HG03575 (cell line): ENCODE measurements at regions not wholly inside any gene's neighbourhood (a gene's known extent, or its start where the extent isn't known, plus 50 kb on each side); places are given as distances from the start of the nearest gene placed in this dataset.
"Not testable (repeated sequence)": the region's sequence is repeated elsewhere in the genome, so short reads cannot be mapped to it uniquely, and the experiment has no call there.

Experiments
- ATAC-seq: cut with Tn5 transposase; IDR thresholded peaks from one replicate; pipeline ENCODE4 v1.9.1; 2021; ENCODE audit not compliant: unreplicated experiment, insufficient number of reproducible peaks, low FRiP score; ENCODE audit errors: extremely low read depth

- ATAC-seq, result no peak
Observed at GRCh38 chr16:62882552-62883221, 846.4 kb upstream of the CDH8 start.

DNA sequence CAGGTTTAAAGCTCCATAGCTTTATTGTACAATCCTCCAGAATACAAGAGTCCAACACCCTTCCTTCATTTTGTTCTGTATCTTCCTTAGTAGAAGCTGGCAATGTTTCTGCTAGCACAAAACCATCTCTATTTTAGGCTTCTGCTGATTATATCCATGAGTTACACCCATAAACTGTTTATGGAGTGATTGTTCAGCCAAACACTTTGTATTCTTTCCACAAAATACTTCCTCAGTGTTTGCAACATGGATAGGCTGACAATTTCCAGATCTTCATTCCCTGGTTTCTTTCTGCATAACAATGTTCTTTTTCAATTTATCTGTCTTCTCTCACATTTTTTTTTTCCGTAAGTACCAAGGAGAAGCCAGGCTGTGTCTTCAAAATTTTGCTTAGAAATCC is 839.9 kb upstream of the CDH8 start:
- no peak for ATAC-seq

DNA sequence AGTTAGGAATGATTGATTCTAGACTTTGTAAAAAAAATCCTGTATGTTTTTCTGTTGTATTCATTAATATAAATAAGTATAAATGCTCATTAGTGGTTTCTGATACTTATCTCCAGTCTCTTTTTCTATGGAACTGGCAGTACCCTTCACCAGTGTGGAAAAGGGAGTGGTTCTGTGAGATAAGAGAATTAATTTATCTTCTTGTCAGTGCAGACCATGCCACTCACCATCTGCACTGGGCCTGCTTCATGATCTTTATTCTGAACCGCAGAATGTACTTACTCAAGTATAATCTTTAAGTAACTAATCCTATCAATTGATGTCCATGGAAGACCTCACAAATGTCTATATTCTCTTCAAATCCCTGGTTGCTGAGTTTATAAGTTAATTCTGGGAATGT is 836.1 kb upstream of the CDH8 start:
- no peak for ATAC-seq

DNA sequence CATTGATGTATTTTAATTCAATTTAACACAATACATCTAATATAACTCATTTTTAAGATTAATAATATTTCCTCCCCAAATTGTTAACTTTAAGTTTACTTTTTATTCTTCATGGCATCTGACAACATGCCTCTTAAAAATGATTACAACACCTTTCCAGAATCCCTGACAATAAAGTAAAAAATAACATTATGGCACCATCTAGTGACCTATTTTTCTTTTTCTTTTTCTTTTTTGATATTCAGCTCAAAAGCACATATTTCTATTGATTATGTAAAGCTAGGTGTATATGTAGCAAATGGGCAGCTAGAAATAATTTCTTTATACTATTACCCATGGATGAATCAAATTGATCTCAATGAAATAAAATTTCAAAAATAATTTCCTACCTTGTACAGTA is 834.3 kb upstream of the CDH8 start:
- no peak for ATAC-seq

DNA sequence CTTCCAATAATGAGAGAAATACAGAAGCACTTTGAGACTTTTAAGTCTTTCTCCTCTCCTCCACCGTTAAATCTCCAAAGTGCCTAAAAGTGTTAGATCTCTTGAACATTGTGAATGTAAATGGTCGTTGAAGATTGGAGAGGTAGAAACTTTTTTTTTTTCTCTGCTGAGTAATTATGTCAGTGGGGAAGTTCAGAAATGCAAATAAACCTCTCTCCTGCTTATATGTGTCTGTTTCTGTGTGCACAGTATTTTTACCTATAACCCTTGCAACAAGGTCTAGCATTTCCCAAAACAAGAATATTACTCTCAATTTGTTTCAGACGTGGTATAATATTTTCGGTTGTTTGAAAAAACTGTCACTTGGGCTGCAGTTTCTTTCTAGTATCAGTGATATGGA is 833.6 kb upstream of the CDH8 start:
- ATAC-seq, result no peak

- no peak for ATAC-seq
Observed at GRCh38 chr16:62863139-62863538, 826.9 kb upstream of the CDH8 start.

GRCh38 chr16:62853887-62854286 is 817.6 kb upstream of the CDH8 start:
- ATAC-seq, result no peak

GRCh38 chr16:62846399-62847057 is 810.3 kb upstream of the CDH8 start:
- ATAC-seq, result no peak

DNA sequence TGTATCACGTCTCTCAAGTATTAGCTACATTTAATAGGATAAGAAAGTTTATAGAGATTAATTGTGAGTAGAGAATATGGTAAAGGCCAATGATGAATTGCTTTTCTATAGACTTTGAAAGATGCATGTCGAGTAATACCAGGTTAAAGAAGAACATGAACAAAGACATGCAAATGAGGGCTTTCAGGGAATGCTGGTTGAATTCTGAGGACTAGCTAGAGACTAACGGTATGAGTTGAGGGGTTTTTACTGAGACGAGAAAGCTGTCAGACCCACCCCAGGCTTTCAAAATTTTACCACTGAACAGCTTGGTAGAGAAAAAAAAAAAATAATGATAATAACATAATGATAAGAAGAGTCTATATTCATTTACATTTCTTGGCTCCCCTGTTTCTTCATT is 796.0 kb upstream of the CDH8 start:
- ATAC-seq, result no peak

DNA sequence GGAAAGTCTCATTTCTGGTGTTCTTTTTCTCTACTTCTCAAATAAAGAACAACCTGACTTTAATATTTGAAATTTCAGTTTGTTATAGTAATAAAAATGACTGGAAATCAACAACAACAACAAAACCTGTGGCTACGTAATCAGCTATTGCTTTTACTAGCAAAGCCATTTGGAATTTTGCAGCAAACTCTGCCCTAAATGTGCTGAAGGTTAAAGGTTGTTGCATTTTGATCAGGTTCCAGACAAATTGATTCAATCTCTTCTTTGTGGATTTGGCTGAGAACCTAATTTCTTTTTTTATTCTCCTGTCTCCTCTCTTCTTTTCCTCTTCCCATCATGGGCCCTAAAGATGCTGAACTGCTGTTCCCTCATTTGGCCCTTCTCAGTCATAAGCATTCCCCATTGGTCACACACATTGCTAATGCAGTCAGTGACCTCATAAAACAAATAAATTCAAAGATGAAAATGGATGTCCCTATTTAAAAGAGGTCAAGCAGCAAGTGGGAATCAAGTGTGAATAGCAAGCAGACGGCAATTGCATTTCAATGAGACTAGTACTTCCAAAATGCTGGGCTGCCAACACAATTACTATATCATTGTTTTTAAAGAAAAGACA is 795.1 kb upstream of the CDH8 start:
- no peak for ATAC-seq

GRCh38 chr16:62829607-62830006 is 793.4 kb upstream of the CDH8 start:
- no peak for ATAC-seq

DNA sequence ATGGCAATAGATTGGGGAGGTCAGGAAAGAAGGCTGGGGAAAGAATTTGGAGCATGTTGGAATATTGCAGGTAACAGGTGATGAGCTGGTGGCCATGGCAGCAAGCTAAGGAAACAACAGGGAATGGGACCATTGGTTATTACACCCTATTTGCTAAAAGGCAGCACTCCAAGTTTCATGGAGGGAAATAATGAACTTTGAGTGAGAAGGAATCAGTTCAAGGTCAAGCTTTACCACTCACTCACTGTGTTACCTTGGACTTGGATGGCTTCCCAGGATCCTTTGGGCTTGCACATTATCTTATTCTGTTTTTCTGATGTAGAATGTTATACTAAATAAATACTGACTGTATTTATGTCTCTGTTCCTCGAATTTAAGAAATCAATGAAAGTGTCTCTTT is 792.8 kb upstream of the CDH8 start:
- ATAC-seq, result no peak

- ATAC-seq, result no peak
Observed at GRCh38 chr16:62821824-62822223, 785.6 kb upstream of the CDH8 start.

- ATAC-seq, result no peak
Observed at GRCh38 chr16:62816971-62817519, 780.8 kb upstream of the CDH8 start.

DNA sequence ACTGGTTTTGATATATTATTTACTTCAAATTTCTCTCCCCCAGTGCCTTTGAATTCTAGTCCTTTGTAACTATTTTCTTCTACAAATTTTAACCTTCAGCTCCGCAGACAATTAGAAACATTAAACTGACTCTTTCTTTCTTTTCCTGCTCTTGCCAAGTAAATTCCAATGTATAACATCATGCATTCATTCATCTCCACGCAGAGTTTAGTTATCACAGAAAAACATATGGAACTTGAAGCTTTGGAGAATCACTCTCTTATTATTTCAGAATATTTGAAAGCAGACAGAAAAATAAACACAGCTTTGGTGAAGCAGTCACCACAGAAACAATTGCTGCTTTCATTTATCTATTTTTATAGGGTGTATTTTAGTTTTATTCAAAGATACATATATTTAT is 778.7 kb upstream of the CDH8 start:
- ATAC-seq, result no peak

DNA sequence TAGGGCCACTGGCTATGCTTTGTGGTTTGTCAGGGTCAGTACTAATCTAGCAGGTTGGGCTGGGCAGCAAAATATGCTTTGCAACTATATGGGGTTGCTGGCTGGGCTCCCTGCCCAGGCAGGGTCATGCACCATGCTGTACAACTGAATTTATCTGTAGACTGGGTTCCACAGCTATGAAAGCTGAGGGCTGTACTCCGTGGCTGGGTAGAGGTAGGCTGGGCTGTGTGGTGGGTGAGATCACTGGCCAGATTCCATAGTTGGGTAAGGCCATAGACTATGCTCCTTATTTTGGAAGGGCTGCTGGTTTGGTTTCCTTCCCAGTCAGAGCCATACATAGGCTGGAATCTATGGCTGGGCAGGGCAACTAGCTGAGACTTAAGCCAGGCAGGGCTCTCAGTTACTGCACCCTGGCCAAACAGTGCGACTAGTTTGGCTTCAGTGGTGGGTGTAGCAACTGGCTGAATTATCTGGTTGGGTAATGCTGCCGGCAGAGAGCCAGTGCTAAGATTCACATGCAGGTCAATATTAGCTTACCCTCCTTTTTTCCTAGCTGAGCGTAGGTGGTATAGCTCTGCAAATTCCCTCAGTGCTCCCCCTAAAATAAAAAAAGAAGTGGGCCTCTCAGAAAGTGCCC is 769.1 kb upstream of the CDH8 start:
- ATAC-seq, result no peak

DNA sequence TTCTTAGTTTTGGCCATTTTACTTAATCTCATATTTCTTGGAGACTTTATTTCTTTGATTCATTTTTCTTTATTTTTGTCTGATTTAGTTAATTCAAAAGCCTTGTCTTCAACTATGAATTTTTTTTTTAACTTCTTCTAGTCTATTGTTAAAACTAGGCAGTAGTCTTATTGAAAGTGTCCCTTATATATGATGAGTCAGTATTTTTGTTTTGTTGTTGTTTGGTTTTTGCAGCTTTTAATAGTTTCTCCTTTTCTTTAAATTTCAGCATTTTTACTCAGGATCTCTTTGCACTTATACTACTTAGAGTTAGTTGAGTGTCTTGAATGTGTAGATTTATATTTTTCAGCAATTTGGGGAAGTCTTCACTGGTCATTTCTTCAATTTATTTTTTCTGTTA is 758.5 kb upstream of the CDH8 start:
- ATAC-seq, result no peak

DNA sequence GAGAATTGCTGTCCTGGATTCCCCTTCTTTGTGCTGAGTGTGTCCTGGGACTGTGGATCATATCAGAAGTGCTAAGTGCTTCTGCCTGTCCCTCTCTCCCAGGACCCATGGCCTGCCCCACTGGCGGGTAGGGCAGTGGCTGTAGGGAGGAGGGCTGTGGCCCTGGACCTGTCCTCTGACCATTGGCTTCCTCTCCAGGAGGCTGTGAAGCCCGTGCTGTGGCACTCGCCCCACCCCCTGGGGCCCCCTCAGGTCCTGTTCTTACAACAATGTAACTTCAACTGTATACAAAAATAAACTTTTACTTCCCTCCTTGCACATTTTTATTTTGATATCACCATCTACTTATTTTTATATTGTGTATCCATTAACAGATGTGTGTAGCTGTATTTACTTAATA is 743.8 kb upstream of the CDH8 start:
- ATAC-seq, result not testable (repeated sequence)

DNA sequence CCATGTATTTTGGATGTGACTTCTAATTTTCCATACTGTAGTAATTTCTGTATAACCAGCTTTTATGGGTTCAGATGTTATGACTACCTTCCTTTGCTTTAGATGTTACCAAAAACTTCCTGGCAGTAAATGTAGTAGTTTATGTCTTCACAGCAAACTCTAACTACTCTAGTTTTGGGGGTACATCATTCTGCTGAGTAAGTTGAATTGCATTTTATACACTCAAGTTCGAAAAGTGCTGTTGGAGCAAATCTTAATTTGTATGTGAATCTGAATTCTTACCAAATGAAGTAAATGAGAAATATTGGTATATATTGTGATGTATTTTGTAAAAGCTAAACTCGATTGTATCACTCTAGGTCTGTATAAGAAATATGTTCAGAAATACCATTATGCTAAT is 728.3 kb upstream of the CDH8 start:
- no peak for ATAC-seq

DNA sequence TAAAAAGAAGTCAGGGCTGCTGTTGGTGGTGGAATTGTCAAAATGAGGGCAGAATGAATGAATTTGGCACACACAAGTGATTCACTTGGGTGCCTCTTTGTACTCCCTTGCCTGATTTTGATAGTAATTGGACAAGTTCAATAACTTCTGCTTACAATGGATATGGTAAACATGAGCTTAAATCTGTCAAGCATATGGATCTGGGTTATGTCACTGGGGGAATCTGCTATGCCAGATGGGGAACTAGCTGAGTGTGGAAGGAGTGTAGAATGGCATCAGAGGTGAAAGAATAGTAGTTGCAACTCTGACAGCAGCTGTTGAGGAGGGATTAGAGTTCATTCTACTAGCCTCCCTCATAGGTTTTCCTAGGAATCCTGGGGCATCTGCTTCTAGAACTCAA is 724.2 kb upstream of the CDH8 start:
- no peak for ATAC-seq
